HG03066 (cell line): ENCODE measurements at regions not wholly inside any gene's neighbourhood (a gene's known extent, or its start where the extent isn't known, plus 50 kb on each side); places are given as distances from the start of the nearest gene placed in this dataset.
"Not testable (repeated sequence)": the region's sequence is repeated elsewhere in the genome, so short reads cannot be mapped to it uniquely, and the experiment has no call there.

Experiments
- ATAC-seq: cut with Tn5 transposase; IDR thresholded peaks from one replicate; pipeline ENCODE4 v1.9.1; 2021; ENCODE audit warnings: low read depth; ENCODE audit not compliant: unreplicated experiment

GRCh38 chr3:157595259-157595658 is 92.0 kb upstream of the VEPH1 start:
- no peak for ATAC-seq

GRCh38 chr3:157594413-157594812 is 91.2 kb upstream of the VEPH1 start:
- ATAC-seq = no peak

- no peak for ATAC-seq
Measured at GRCh38 chr3:157592769-157593168, 89.6 kb upstream of the VEPH1 start.

GRCh38 chr3:157590273-157590672 is 87.1 kb upstream of the VEPH1 start:
- ATAC-seq = no peak

- no peak for ATAC-seq
Measured at GRCh38 chr3:157589211-157589610, 86.0 kb upstream of the VEPH1 start.

- ATAC-seq = no peak
Measured at GRCh38 chr3:157588386-157589060, 85.3 kb upstream of the VEPH1 start.

DNA sequence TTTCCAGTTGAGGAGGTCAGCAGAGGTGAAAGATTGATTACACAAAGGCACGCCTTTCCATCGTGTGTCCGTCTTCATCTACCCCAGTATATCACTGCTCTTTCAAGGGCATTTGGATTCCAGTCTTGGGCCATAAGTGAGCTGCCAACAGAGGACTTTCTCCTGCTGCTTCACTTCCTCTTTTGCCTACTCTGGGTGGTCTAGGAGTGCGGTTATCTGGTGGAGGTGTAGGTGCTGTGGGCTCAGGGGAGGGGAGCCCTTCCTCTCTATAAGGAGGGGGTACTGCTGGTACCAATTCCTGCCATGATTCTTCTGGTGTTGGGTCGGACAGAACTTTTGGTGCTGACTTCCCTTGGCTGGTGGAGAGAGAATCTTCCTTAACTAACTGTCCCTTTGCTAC is 83.1 kb upstream of the VEPH1 start:
- ATAC-seq = no peak

GRCh38 chr3:157585386-157585785 is 82.2 kb upstream of the VEPH1 start:
- no peak for ATAC-seq

- no peak for ATAC-seq
Measured at GRCh38 chr3:157582637-157582973, 79.4 kb upstream of the VEPH1 start.

DNA sequence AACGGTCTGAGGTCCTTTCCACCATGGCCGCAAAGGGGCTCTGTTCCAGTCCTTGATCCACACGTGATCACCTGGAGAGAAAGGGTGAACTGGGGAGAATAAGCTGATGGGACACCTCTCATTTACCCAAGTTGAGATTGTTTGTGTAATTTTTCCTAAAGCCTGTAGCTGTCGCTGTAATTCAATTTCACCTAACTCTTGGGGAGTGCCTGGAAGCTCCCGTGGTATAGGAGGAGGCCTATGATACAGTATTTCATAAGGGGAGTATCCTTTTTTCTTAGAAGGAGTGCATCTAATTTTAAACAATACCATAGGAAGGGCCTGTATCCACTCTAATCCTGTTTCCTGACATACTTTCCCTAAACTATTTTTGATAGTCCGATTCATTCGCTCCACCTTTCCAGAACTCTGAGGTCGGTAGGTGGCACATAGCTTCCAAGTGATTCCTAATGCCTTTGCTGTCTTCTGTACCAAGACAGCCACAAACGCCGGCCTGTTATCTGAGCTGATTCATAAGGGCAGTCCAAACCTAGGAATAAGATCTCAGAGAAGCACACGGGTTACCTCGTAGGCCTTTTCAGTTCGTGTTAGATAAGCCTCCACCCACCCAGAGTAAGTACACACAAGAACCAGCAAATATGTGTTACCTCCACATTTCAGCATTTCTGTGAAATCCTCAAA is 78.9 kb upstream of the VEPH1 start:
- ATAC-seq = not testable (repeated sequence)

GRCh38 chr3:157581371-157581770 is 78.2 kb upstream of the VEPH1 start:
- no peak for ATAC-seq

- no peak for ATAC-seq
Measured at GRCh38 chr3:157578181-157578580, 75.0 kb upstream of the VEPH1 start.

- ATAC-seq = no peak
Measured at GRCh38 chr3:157574531-157574930, 71.3 kb upstream of the VEPH1 start.

GRCh38 chr3:157573780-157574378 is 70.7 kb upstream of the VEPH1 start:
- no peak for ATAC-seq

DNA sequence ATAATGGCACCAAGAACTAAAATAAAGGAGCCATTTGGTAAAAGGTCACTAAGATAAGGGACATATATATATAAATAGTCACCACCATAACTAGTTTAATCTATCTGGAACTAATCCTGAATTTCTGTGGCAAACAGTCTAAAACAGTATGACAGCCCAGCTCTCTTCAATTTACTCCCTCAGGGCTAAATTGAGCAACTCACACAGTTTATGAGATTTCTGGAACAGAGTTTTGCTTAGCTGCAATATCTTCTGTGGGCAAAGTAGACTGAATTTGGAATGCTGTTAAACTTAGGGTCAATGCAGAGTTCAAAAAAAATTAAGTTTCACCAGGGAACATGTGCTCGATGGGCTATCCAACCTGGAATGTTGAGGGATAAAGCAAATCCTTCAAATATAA is 70.1 kb upstream of the VEPH1 start:
- no peak for ATAC-seq

DNA sequence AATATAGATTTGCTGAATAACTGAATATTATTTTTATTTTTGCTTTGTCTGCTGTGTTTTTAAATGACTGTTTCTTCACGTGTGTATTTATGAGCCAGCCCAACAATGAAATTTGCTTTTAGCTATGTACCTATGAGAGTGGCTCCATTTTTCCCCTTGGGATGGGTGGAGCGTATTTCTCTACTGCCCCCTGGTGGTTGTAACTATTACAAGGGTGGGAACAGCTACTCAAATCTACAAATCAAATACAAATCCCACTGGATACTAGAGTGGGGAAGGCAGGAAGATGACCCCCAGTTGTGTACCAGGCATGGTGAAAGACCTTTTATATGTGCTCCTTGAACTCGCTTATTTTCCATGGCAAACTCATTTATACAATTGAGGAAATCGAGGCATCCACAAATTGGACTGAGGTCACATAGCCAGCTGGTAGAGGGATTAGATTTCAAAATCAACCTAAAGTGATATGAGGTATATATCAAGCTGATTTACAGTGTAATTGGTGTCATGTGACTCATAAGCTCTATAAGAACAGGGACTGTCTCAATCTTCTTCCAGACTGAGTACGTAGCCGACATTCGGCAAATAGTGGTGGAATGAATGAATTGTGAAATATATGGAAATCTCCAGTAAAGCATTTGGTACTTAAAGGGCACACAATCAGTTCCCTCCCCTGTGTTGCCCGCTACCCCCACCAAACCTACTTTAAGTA is 69.5 kb upstream of the VEPH1 start:
- ATAC-seq = no peak

DNA sequence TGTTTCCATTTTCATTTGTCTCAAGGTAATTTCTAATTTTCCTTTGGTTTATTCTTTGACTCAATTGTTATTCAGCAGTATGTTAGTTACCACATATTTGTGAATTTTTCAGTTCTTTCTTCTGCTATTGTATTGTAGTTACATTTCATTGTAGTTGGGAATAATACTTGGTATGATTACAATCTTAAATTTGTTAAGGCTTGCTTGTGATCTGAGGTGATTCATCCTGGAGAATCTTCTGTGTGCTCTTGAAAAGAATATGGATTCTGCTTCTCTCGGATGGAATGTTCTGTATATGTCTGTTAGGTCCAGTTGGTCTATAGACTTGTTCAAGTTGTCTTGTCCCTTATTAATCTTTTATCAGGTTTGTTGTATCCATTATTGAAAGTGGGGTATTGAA is 63.4 kb upstream of the VEPH1 start:
- no peak for ATAC-seq

DNA sequence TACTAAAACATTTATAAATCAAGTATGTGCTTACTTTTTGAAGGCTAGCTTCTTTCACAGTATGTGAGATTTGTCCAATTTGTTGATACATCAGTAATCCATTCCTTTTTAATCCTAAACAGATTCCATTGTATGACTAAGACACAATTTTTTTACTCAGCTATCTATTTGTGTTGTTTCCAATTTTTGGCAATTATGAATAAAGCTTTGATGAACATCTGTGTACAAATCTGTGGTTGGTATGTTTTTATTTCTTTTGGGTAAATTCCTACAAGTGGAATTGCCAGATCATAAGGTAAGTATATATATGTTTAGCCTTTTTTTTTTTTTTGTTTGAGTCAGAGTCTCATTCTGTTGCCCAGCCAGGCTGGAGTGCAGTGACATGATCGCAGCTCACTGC is 56.2 kb upstream of the VEPH1 start:
- ATAC-seq = no peak
